Esophagus muscularis mucosa (tissue), 4 donors: ENCODE measurements at regions not wholly inside any gene's neighbourhood (a gene's known extent, or its start where the extent isn't known, plus 50 kb on each side); places are given as distances from the start of the nearest gene placed in this dataset.

ENCODE experiments used
- DNase-seq: peaks from one replicate; pipeline ENCODE4 v3.0.0-alpha.2; 2017; ENCODE audit errors: extremely low spot score
- H3K27ac ChIP-seq, 4 donors: fragments of 200-600 bp; sonication (generic); replicated peaks in 1 of 4; 1 replicate in 3 of 4; 2 replicates in 1 of 4; pipeline ENCODE4 v1.5.1; 2016 to 2019; ENCODE audit warnings: mild to moderate bottlenecking in 1 of 4
- H3K27me3 ChIP-seq, 4 donors: fragments of 200-600 bp; sonication (generic); one replicate each; pipeline versions ENCODE4 v1.5.1 to v1.6.0; 2016 to 2019
- H3K36me3 ChIP-seq, 4 donors: fragments of 200-600 bp; sonication (generic); one replicate each; pipeline ENCODE4 v1.5.1; 2016 to 2019
- H3K4me1 ChIP-seq, 4 donors: fragments of 200-600 bp; sonication (generic); one replicate each; pipeline ENCODE4 v1.5.1; 2016 to 2019
- H3K4me3 ChIP-seq, 4 donors: fragments of 200-600 bp; sonication (generic); 1 replicate in 2 of 4; 2 replicates in 2 of 4; pipeline ENCODE4 v1.5.1; 2016 to 2019; ENCODE audit warnings: mild to moderate bottlenecking in 4 of 4, moderate library complexity in 1 of 4
- H3K9me3 ChIP-seq, 4 donors: fragments of 200-600 bp; sonication (generic); 1 replicate in 3 of 4; 2 replicates in 1 of 4; pipeline ENCODE4 v1.5.1; 2016 to 2019
- CTCF ChIP-seq, 3 experiments: fragments of 200-600 bp in 2 of 3; fragments of 450-650 bp in 1 of 3; sonication (generic) in 2 of 3; IDR thresholded peaks; one replicate each; pipeline ENCODE4 v1.5.1; 2017 to 2019; ENCODE audit warnings: antibody characterized with exemption in 3 of 3, mild to moderate bottlenecking in 2 of 3, moderate library complexity in 1 of 3
- EP300 ChIP-seq: sonication (generic); formaldehyde crosslinking; IDR thresholded peaks from one replicate; pipeline ENCODE4 v1.6.1; 2017; ENCODE audit warnings: antibody characterized with exemption
- POLR2A ChIP-seq: fragments of 450-650 bp; IDR thresholded peaks from one replicate; pipeline ENCODE4 v1.6.1; 2017; ENCODE audit warnings: antibody characterized with exemption, moderate library complexity, mild to moderate bottlenecking, low read depth
- POLR2AphosphoS5 ChIP-seq, 2 donors: sonication (generic); formaldehyde crosslinking; IDR thresholded peaks; one replicate each; pipeline ENCODE4 v1.6.1; 2017; ENCODE audit warnings: antibody characterized with exemption in 2 of 2
- WGBS: methylation state at CpG from one replicate; pipeline ENCODE4 v1.1.5; 2018; 5-methylcytosine and 5-hydroxymethylcytosine counted together
- intact Hi-C: fragments of 100-400 bp; cut with DNase I; formaldehyde crosslinking; loops from one replicate; pipeline ENCODE4 v1.15.1; 2023

- no peaks in the 10 kb centered on the region for H3K36me3 ChIP-seq
- 83% methylated on average over 1 of the region's 1 CpG for WGBS
- H3K4me3 ChIP-seq = no peak overlapping the region
- DNase-seq = no peak
- H3K27me3 ChIP-seq = no peaks in the 10 kb centered on the region
- no peak for TF ChIP-seq POLR2AphosphoS5 (IDR thresholded peaks at IDR 0.05)
- TF ChIP-seq EP300 = no peak
- no peak for TF ChIP-seq CTCF (IDR thresholded peaks at IDR 0.05)
- TF ChIP-seq POLR2A = no peak
- no peaks in the 10 kb centered on the region for H3K4me1 ChIP-seq
- no peaks in the 10 kb centered on the region for H3K9me3 ChIP-seq
- intact Hi-C loops = no loop called here
- H3K27ac ChIP-seq = no peak overlapping the region
Observed at GRCh38 chr15:46467041-46467440, 832.2 kb downstream of the SQOR start.

GRCh38 chr15:46471096-46471495 lies 836.3 kb downstream of the SQOR start:
- TF ChIP-seq CTCF (IDR thresholded peaks at IDR 0.05) (no peak), POLR2AphosphoS5 (IDR thresholded peaks at IDR 0.05) (no peak), POLR2A (no peak), EP300 (no peak)
- no peak overlapping the region for H3K4me3 ChIP-seq
- intact Hi-C loops = no loop called here
- no peaks in the 10 kb centered on the region for H3K4me1 ChIP-seq
- no peak overlapping the region for H3K27ac ChIP-seq
- H3K36me3 ChIP-seq = no peaks in the 10 kb centered on the region
- DNase-seq = no peak
- no peaks in the 10 kb centered on the region for H3K27me3 ChIP-seq
- H3K9me3 ChIP-seq = peaks cover 0 to 2% (median 0%) of the 10 kb centered on the region in 4 donors
- 93% methylated on average over 1 of the region's 1 CpG for WGBS

GRCh38 chr15:46489276-46489675 lies 854.4 kb downstream of the SQOR start:
- no peak overlapping the region for H3K27ac ChIP-seq
- no peaks in the 10 kb centered on the region for H3K9me3 ChIP-seq
- 54% methylated on average over 1 of the region's 1 CpG for WGBS
- H3K4me3 ChIP-seq = no peak overlapping the region
- no peaks in the 10 kb centered on the region for H3K27me3 ChIP-seq
- no peaks in the 10 kb centered on the region for H3K36me3 ChIP-seq
- no peak for TF ChIP-seq POLR2AphosphoS5 (IDR thresholded peaks at IDR 0.05)
- no peak for TF ChIP-seq POLR2A
- no peak for TF ChIP-seq EP300
- TF ChIP-seq CTCF (IDR thresholded peaks at IDR 0.05) = no peak
- intact Hi-C loops = no loop called here
- DNase-seq = no peak
- no peaks in the 10 kb centered on the region for H3K4me1 ChIP-seq

- H3K4me3 ChIP-seq = no peak overlapping the region
- intact Hi-C loops = no loop called here
- TF ChIP-seq POLR2AphosphoS5 (IDR thresholded peaks at IDR 0.05) = no peak
- TF ChIP-seq EP300 = no peak
- no peak for TF ChIP-seq POLR2A
- TF ChIP-seq CTCF (IDR thresholded peaks at IDR 0.05) = no peak
- H3K36me3 ChIP-seq = no peaks in the 10 kb centered on the region
- WGBS = 45% methylated on average over 1 of the region's 1 CpG
- H3K4me1 ChIP-seq = no peaks in the 10 kb centered on the region
- no peak overlapping the region for H3K27ac ChIP-seq
- no peak for DNase-seq
- no peaks in the 10 kb centered on the region for H3K9me3 ChIP-seq
- H3K27me3 ChIP-seq = no peaks in the 10 kb centered on the region
Observed at GRCh38 chr15:46496491-46497115, 861.8 kb downstream of the SQOR start.

GRCh38 chr15:46502667-46503066 lies 867.8 kb downstream of the SQOR start:
- Histone ChIP-seq H3K27me3 (no peaks in the 10 kb centered on the region), H3K27ac (no peak overlapping the region), H3K4me1 (no peaks in the 10 kb centered on the region), H3K4me3 (no peak overlapping the region), H3K9me3 (no peaks in the 10 kb centered on the region), H3K36me3 (no peaks in the 10 kb centered on the region)
- DNase-seq = no peak
- intact Hi-C loops = no loop called here
- 79% methylated on average over 3 of the region's 3 CpGs for WGBS
- no peak for TF ChIP-seq POLR2AphosphoS5 (IDR thresholded peaks at IDR 0.05)
- TF ChIP-seq CTCF (IDR thresholded peaks at IDR 0.05) = no peak
- TF ChIP-seq EP300 = no peak
- no peak for TF ChIP-seq POLR2A
